ENCODE measurements at regions not wholly inside any gene's neighbourhood (a gene's known extent, or its start where the extent isn't known, plus 50 kb on each side); places are given as distances from the start of the nearest gene placed in this dataset.

GRCh38 chr10:10526846-10527245 is 490.8 kb upstream of the CELF2 start:
- TF ChIP-seq EP300 (IDR thresholded peaks at IDR 0.05) (no peak), CTCF (IDR thresholded peaks at IDR 0.05) (no peak)
